Trophoblast cell (in vitro differentiated cells and primary cell): ENCODE measurements at regions not wholly inside any gene's neighbourhood (a gene's known extent, or its start where the extent isn't known, plus 50 kb on each side); places are given as distances from the start of the nearest gene placed in this dataset.

ENCODE experiments used
- DNase-seq, 2 donors: peaks; one replicate each; pipeline ENCODE4 v3.0.0-alpha.2; 2016
- H2AFZ ChIP-seq: 2 replicates; pipeline ENCODE4 v1.6.1; 2013; ENCODE audit warnings: low read length, moderate library complexity, mild to moderate bottlenecking; ENCODE audit not compliant: insufficient read depth, poor library complexity
- H2AK5ac ChIP-seq: 2 replicates; pipeline ENCODE4 v1.6.1; 2013; ENCODE audit warnings: mild to moderate bottlenecking, low read length
- H2BK120ac ChIP-seq: 2 replicates; pipeline ENCODE4 v1.6.1; 2013; ENCODE audit warnings: low read length, mild to moderate bottlenecking, moderate library complexity; ENCODE audit not compliant: insufficient read depth, poor library complexity
- H2BK12ac ChIP-seq: 2 replicates; pipeline ENCODE4 v1.6.1; 2013; ENCODE audit warnings: mild to moderate bottlenecking, low read length, moderate library complexity
- H2BK5ac ChIP-seq: 2 replicates; pipeline ENCODE4 v1.6.1; 2013; ENCODE audit warnings: low read length, low read depth, moderate library complexity, mild to moderate bottlenecking; ENCODE audit not compliant: poor library complexity
- H3K14ac ChIP-seq: 2 replicates; pipeline ENCODE4 v1.6.1; 2013; ENCODE audit warnings: mild to moderate bottlenecking, low read length
- H3K18ac ChIP-seq: 2 replicates; pipeline ENCODE4 v1.6.1; 2013; ENCODE audit warnings: mild to moderate bottlenecking, low read length
- H3K23ac ChIP-seq: 2 replicates; pipeline ENCODE4 v1.6.1; 2013; ENCODE audit warnings: low read length
- H3K27ac ChIP-seq: 2 replicates; pipeline ENCODE4 v1.5.1; 2013; ENCODE audit warnings: low read depth, mild to moderate bottlenecking, inconsistent platforms, low read length, moderate library complexity
- H3K27me3 ChIP-seq: 2 replicates; pipeline ENCODE4 v1.6.1; 2013; ENCODE audit warnings: inconsistent platforms, mild to moderate bottlenecking, low read length, moderate library complexity; ENCODE audit not compliant: insufficient read depth
- H3K36me3 ChIP-seq, 2 experiments: 1 replicate in 1 of 2; 2 replicates in 1 of 2; pipeline ENCODE4 v1.6.1; 2013; ENCODE audit warnings: low read length in 2 of 2, mild to moderate bottlenecking in 2 of 2, moderate library complexity in 1 of 2; ENCODE audit not compliant: insufficient read depth in 2 of 2, control insufficient read depth in 1 of 2
- H3K4ac ChIP-seq: 2 replicates; pipeline ENCODE4 v1.6.1; 2013; ENCODE audit warnings: low read depth, mild to moderate bottlenecking, low read length, moderate library complexity
- H3K4me1 ChIP-seq, 2 experiments: 1 replicate in 1 of 2; 2 replicates in 1 of 2; pipeline ENCODE4 v1.6.1; 2013; ENCODE audit warnings: low read length in 2 of 2, mild to moderate bottlenecking in 2 of 2, moderate library complexity in 1 of 2; ENCODE audit not compliant: insufficient read depth in 2 of 2, control insufficient read depth in 1 of 2
- H3K4me2 ChIP-seq: 2 replicates; pipeline ENCODE4 v1.6.1; 2013; ENCODE audit warnings: inconsistent platforms, mild to moderate bottlenecking, low read length, moderate library complexity
- H3K4me3 ChIP-seq: 2 replicates; pipeline ENCODE4 v1.5.1; 2013; ENCODE audit warnings: mild to moderate bottlenecking, low read depth, low read length, inconsistent platforms
- H3K79me1 ChIP-seq: one replicate; pipeline ENCODE4 v1.6.1; 2013; ENCODE audit warnings: low read length
- H3K79me2 ChIP-seq: 2 replicates; pipeline ENCODE4 v1.6.1; 2013; ENCODE audit warnings: low read length, mild to moderate bottlenecking; ENCODE audit not compliant: control insufficient read depth, insufficient read depth, poor library complexity
- H3K9ac ChIP-seq: 2 replicates; pipeline ENCODE4 v1.6.1; 2013; ENCODE audit warnings: mild to moderate bottlenecking, low read length
- H3K9me3 ChIP-seq: 2 replicates; pipeline ENCODE4 v1.6.1; 2013; ENCODE audit warnings: low read depth, mild to moderate bottlenecking, control low read depth, inconsistent platforms, low read length; ENCODE audit not compliant: insufficient read depth
- H4K12ac ChIP-seq: 2 replicates; pipeline ENCODE4 v1.6.1; 2013; ENCODE audit warnings: low read depth, mild to moderate bottlenecking, low read length, moderate library complexity
- H4K8ac ChIP-seq: 2 replicates; pipeline ENCODE4 v1.6.1; 2013; ENCODE audit warnings: low read depth, mild to moderate bottlenecking, low read length, moderate library complexity
- H4K91ac ChIP-seq: one replicate; pipeline ENCODE4 v1.6.1; 2013; ENCODE audit warnings: low read depth, mild to moderate bottlenecking, low read length, moderate library complexity
- WGBS: extraction: QIAGEN DNeasy Blood & Tissue Kit; methylation state at CpG from one replicate; pipeline ENCODE4 v1.1.7; 2013; ENCODE audit warnings: missing lambda C conversion rate; ENCODE audit not compliant: insufficient read length, insufficient coverage; ENCODE audit errors: extremely low coverage; 5-methylcytosine and 5-hydroxymethylcytosine counted together

GRCh38 chr3:110855207-110855606 lies 216.4 kb upstream of the NECTIN3 start:
- H2AFZ ChIP-seq, result no peak overlapping the region
- H3K4ac ChIP-seq, result no peak overlapping the region
- H2BK12ac ChIP-seq, result no peak overlapping the region
- H3K79me1 ChIP-seq, result no peaks in the 10 kb centered on the region
- H3K79me2 ChIP-seq, result no peaks in the 10 kb centered on the region
- H4K8ac ChIP-seq, result no peak overlapping the region
- H3K14ac ChIP-seq, result no peak overlapping the region
- H3K9me3 ChIP-seq, result no peaks in the 10 kb centered on the region
- no peak overlapping the region for H4K91ac ChIP-seq
- WGBS, result no CpG with 5 or more reads among the region's 2 CpGs
- no peak overlapping the region for H4K12ac ChIP-seq
- H2BK5ac ChIP-seq, result no peak overlapping the region
- DNase-seq, result no peak
- H3K4me2 ChIP-seq, result no peak overlapping the region
- H2BK120ac ChIP-seq, result no peak overlapping the region
- H3K4me1 ChIP-seq, result no peaks in the 10 kb centered on the region
- H3K27me3 ChIP-seq, result no peaks in the 10 kb centered on the region
- H2AK5ac ChIP-seq, result no peak overlapping the region
- no peak overlapping the region for H3K23ac ChIP-seq
- no peak overlapping the region for H3K4me3 ChIP-seq
- H3K36me3 ChIP-seq, result no peaks in the 10 kb centered on the region
- H3K18ac ChIP-seq, result no peak overlapping the region
- H3K9ac ChIP-seq, result no peak overlapping the region
- no peak overlapping the region for H3K27ac ChIP-seq

- no peak overlapping the region for H4K12ac ChIP-seq
- no peak overlapping the region for H3K4ac ChIP-seq
- H3K23ac ChIP-seq, result no peak overlapping the region
- H3K4me1 ChIP-seq, result no peaks in the 10 kb centered on the region
- no peak overlapping the region for H3K18ac ChIP-seq
- no peak overlapping the region for H2BK5ac ChIP-seq
- no peaks in the 10 kb centered on the region for H3K79me1 ChIP-seq
- no peak overlapping the region for H2AFZ ChIP-seq
- H4K8ac ChIP-seq, result no peak overlapping the region
- no peaks in the 10 kb centered on the region for H3K27me3 ChIP-seq
- H2BK12ac ChIP-seq, result no peak overlapping the region
- H3K9ac ChIP-seq, result no peak overlapping the region
- no peaks in the 10 kb centered on the region for H3K79me2 ChIP-seq
- no peak overlapping the region for H3K14ac ChIP-seq
- no peak overlapping the region for H2AK5ac ChIP-seq
- no peak for DNase-seq
- no peak overlapping the region for H3K27ac ChIP-seq
- no CpG with 5 or more reads among the region's 2 CpGs for WGBS
- no peak overlapping the region for H4K91ac ChIP-seq
- no peak overlapping the region for H2BK120ac ChIP-seq
- H3K9me3 ChIP-seq, result no peaks in the 10 kb centered on the region
- H3K4me2 ChIP-seq, result no peak overlapping the region
- H3K4me3 ChIP-seq, result no peak overlapping the region
- no peaks in the 10 kb centered on the region for H3K36me3 ChIP-seq
Measured at GRCh38 chr3:110856916-110857315, 214.7 kb upstream of the NECTIN3 start.

GRCh38 chr3:110858549-110858948 lies 213.1 kb upstream of the NECTIN3 start:
- H3K23ac ChIP-seq, result no peak overlapping the region
- no peak overlapping the region for H2BK120ac ChIP-seq
- no peak overlapping the region for H4K8ac ChIP-seq
- no peak overlapping the region for H3K9ac ChIP-seq
- H3K14ac ChIP-seq, result no peak overlapping the region
- no peak overlapping the region for H3K4me3 ChIP-seq
- no peaks in the 10 kb centered on the region for H3K79me1 ChIP-seq
- no peak overlapping the region for H4K12ac ChIP-seq
- WGBS, result no CpG with 5 or more reads among the region's 4 CpGs
- no peak overlapping the region for H2BK5ac ChIP-seq
- H3K36me3 ChIP-seq, result no peaks in the 10 kb centered on the region
- H3K4ac ChIP-seq, result no peak overlapping the region
- no peaks in the 10 kb centered on the region for H3K4me1 ChIP-seq
- no peak overlapping the region for H2BK12ac ChIP-seq
- no peak overlapping the region for H3K27ac ChIP-seq
- H2AFZ ChIP-seq, result no peak overlapping the region
- H3K4me2 ChIP-seq, result no peak overlapping the region
- H2AK5ac ChIP-seq, result no peak overlapping the region
- no peak overlapping the region for H4K91ac ChIP-seq
- H3K18ac ChIP-seq, result no peak overlapping the region
- DNase-seq, result no peak
- no peaks in the 10 kb centered on the region for H3K9me3 ChIP-seq
- no peaks in the 10 kb centered on the region for H3K27me3 ChIP-seq
- no peaks in the 10 kb centered on the region for H3K79me2 ChIP-seq

DNA sequence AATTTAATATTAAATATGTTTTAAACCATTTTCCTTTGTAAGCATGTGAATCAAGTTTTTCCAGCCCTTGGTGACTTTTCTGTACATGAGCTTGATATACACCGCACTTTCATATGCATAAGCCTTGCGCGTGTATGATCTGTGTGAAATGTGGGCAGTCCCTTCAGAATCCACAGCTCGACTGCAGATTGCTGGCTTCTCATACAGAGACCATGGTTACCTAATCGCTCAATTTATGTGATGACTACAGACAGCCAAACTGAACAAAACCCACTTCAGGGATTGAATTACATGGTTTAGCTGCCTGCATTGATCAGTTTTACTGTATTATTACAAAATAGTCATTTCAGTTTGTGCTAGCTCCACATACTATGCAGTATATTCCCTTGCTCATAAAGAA lies 212.3 kb upstream of the NECTIN3 start:
- H4K12ac ChIP-seq, result no peak overlapping the region
- no peak overlapping the region for H2BK5ac ChIP-seq
- H3K79me2 ChIP-seq, result no peaks in the 10 kb centered on the region
- no peak overlapping the region for H3K14ac ChIP-seq
- H4K8ac ChIP-seq, result no peak overlapping the region
- WGBS, result no CpG with 5 or more reads among the region's 5 CpGs
- no peaks in the 10 kb centered on the region for H3K27me3 ChIP-seq
- DNase-seq, result no peak
- no peaks in the 10 kb centered on the region for H3K9me3 ChIP-seq
- no peak overlapping the region for H3K4me3 ChIP-seq
- H3K79me1 ChIP-seq, result no peaks in the 10 kb centered on the region
- H3K27ac ChIP-seq, result no peak overlapping the region
- H2BK120ac ChIP-seq, result no peak overlapping the region
- H3K23ac ChIP-seq, result no peak overlapping the region
- no peak overlapping the region for H4K91ac ChIP-seq
- no peak overlapping the region for H3K4me2 ChIP-seq
- no peak overlapping the region for H2BK12ac ChIP-seq
- H2AFZ ChIP-seq, result no peak overlapping the region
- no peaks in the 10 kb centered on the region for H3K36me3 ChIP-seq
- no peak overlapping the region for H3K4ac ChIP-seq
- H2AK5ac ChIP-seq, result no peak overlapping the region
- no peak overlapping the region for H3K9ac ChIP-seq
- no peaks in the 10 kb centered on the region for H3K4me1 ChIP-seq
- no peak overlapping the region for H3K18ac ChIP-seq
